B cell (primary cell): ENCODE measurements at regions not wholly inside any gene's neighbourhood (a gene's known extent, or its start where the extent isn't known, plus 50 kb on each side); places are given as distances from the start of the nearest gene placed in this dataset.

ENCODE experiments used
- ATAC-seq: fragments of 200-7000 bp; cut with Tn5 transposase; one replicate; pipeline ENCODE4 v1.10.0; 2021; ENCODE audit warnings: low read depth, mild to moderate bottlenecking, moderate number of reproducible peaks, moderate library complexity
- CTCF ChIA-PET: fragments of 350-600 bp; sonication (Branson Sonifier 250); formaldehyde crosslinking; loops from one replicate; lab custom pipeline; 2021; ENCODE audit warnings: antibody characterized with exemption, inconsistent platforms; lab: Charles Lee
- POLR2A ChIA-PET: fragments of 350-600 bp; sonication (Branson Sonifier 250); formaldehyde crosslinking; loops from one replicate; lab custom pipeline; 2021; ENCODE audit warnings: antibody characterized with exemption; lab: Charles Lee
- DNase-seq: peaks from one replicate; pipeline ENCODE4 v3.0.0; 2013
- H2AFZ ChIP-seq: 2 replicates; pipeline ENCODE4 v1.6.1; 2012; ENCODE audit warnings: mild to moderate bottlenecking, low read depth, low read length; ENCODE audit not compliant: insufficient read depth, poor library complexity, severe bottlenecking
- H3K27ac ChIP-seq, 2 donors: 1 replicate in 1 of 2; 2 replicates in 1 of 2; pipeline ENCODE4 v1.5.1; 2012 to 2013; ENCODE audit warnings: low read length in 2 of 2, mild to moderate bottlenecking in 2 of 2, moderate library complexity in 1 of 2
- H3K27me3 ChIP-seq, 4 experiments: fragments of 200-600 bp in 1 of 4; sonication (generic) in 1 of 4; replicated peaks in 1 of 4; 1 replicate in 2 of 4; 2 replicates in 2 of 4; pipeline versions ENCODE4 v1.6.1 to v1.7.0; 2013 to 2016; ENCODE audit warnings: low read length in 3 of 4, mild to moderate bottlenecking in 2 of 4, mixed read lengths in 1 of 4, moderate library complexity in 1 of 4; ENCODE audit not compliant: insufficient read depth in 4 of 4, control insufficient read depth in 3 of 4; ENCODE audit errors: control extremely low read depth in 1 of 4
- H3K36me3 ChIP-seq, 2 experiments: replicated peaks in 1 of 2; 1 replicate in 1 of 2; 2 replicates in 1 of 2; pipeline versions ENCODE4 v1.6.1 to v1.7.1; 2013; ENCODE audit warnings: low read length in 1 of 2; ENCODE audit not compliant: insufficient read depth in 2 of 2, control insufficient read depth in 1 of 2; ENCODE audit errors: control extremely low read depth in 1 of 2, extremely low read depth in 1 of 2
- H3K4me1 ChIP-seq, 2 donors: fragments of 200-600 bp in 1 of 2; sonication (generic) in 1 of 2; 1 replicate in 1 of 2; 2 replicates in 1 of 2; pipeline versions ENCODE4 v1.5.1 to v1.6.1; 2013 to 2017; ENCODE audit warnings: low read length in 2 of 2; ENCODE audit not compliant: control insufficient read depth in 2 of 2, insufficient read depth in 2 of 2
- H3K4me2 ChIP-seq: replicated peaks from 2 replicates; pipeline ENCODE3; 2012; ENCODE audit warnings: mild to moderate bottlenecking, low read depth, low read length; ENCODE audit not compliant: poor library complexity, severe bottlenecking
- H3K4me3 ChIP-seq, 5 experiments: fragments of 200-600 bp in 1 of 5; sonication (generic) in 1 of 5; 1 replicate in 3 of 5; 2 replicates in 2 of 5; pipeline versions ENCODE4 v1.5.1 to v1.7.0; 2011 to 2016; ENCODE audit warnings: low read length in 4 of 5, mild to moderate bottlenecking in 4 of 5, low read depth in 2 of 5, control low read depth in 1 of 5, moderate library complexity in 1 of 5; ENCODE audit not compliant: insufficient read depth in 1 of 5; ENCODE audit errors: control extremely low read depth in 1 of 5, extremely low read depth in 1 of 5
- H3K79me2 ChIP-seq: fragments of 200-600 bp; sonication (generic); one replicate; pipeline ENCODE4 v1.6.0; 2016; ENCODE audit warnings: low read length; ENCODE audit not compliant: control insufficient read depth, insufficient read depth
- H3K9ac ChIP-seq: fragments of 200-600 bp; sonication (generic); 2 replicates; pipeline ENCODE4 v1.6.1; 2017; ENCODE audit warnings: mild to moderate bottlenecking, low read length, moderate library complexity
- H3K9me3 ChIP-seq, 3 donors: one replicate each; pipeline versions ENCODE4 v1.6.1 to v1.7.1; 2013; ENCODE audit warnings: low read length in 2 of 3; ENCODE audit not compliant: control insufficient read depth in 2 of 3, insufficient read depth in 1 of 3; ENCODE audit errors: control extremely low read depth in 1 of 3
- H4K20me1 ChIP-seq: 2 replicates; pipeline ENCODE4 v1.6.0; 2012; ENCODE audit warnings: mild to moderate bottlenecking, low read length; ENCODE audit not compliant: insufficient read depth, control insufficient read depth, poor library complexity, severe bottlenecking
- H3K27ac Mint-ChIP-seq: one replicate; pipeline ENCODE4 v1.8.0; 2021; ENCODE audit warnings: mixed read lengths
- H3K27me3 Mint-ChIP-seq: one replicate; pipeline ENCODE4 v1.8.0; 2021; ENCODE audit warnings: mixed read lengths
- H3K4me1 Mint-ChIP-seq: one replicate; pipeline ENCODE4 v1.8.0; 2021; ENCODE audit warnings: mixed read lengths
- H3K4me3 Mint-ChIP-seq: one replicate; pipeline ENCODE4 v1.8.0; 2021; ENCODE audit warnings: mixed read lengths
- H3K9me3 Mint-ChIP-seq: one replicate; pipeline ENCODE4 v1.8.0; 2022; ENCODE audit warnings: mixed read lengths; ENCODE audit not compliant: insufficient read depth
- CTCF ChIP-seq: fragments of 200-600 bp; IDR thresholded peaks from one replicate; pipeline ENCODE4 v1.8.0; 2022; ENCODE audit warnings: antibody characterized with exemption, mild to moderate bottlenecking
- EZH2 ChIP-seq: IDR thresholded peaks from 2 replicates; pipeline ENCODE4 v1.6.1; 2012; ENCODE audit warnings: borderline replicate concordance, low read depth, mild to moderate bottlenecking, moderate library complexity, low read length; ENCODE audit not compliant: insufficient read depth, poor library complexity, severe bottlenecking
- WGBS: methylation state at CpG from one replicate; pipeline ENCODE4 v1.1.5; 2013; ENCODE audit warnings: missing lambda C conversion rate; ENCODE audit not compliant: insufficient coverage; 5-methylcytosine and 5-hydroxymethylcytosine counted together
- intact Hi-C: fragments of 100-400 bp; cut with micrococcal nuclease; formaldehyde crosslinking; loops from one replicate; pipeline ENCODE4 v1.10.0; 2022

GRCh38 chr9:116098476-116098875 lies 55.1 kb upstream of the PAPPA start:
- intact Hi-C loops: no loop called here
- Histone ChIP-seq H3K4me1 (no peaks in the 10 kb centered on the region), H3K9me3 (no peaks in the 10 kb centered on the region), H3K4me2 (no peak overlapping the region), H3K27me3 (no peaks in the 10 kb centered on the region), H3K79me2 (no peaks in the 10 kb centered on the region), H3K9ac (no peak overlapping the region), H2AFZ (no peak overlapping the region), H3K27ac (no peak overlapping the region), H3K36me3 (no peaks in the 10 kb centered on the region), H4K20me1 (no peaks in the 10 kb centered on the region), H3K4me3 (no peak overlapping the region)
- DNase-seq (no peak), ATAC-seq (no peak)
- POLR2A ChIA-PET: no interaction called here
- CTCF ChIA-PET: no interaction called here
- no peaks in the 10 kb centered on the region for H3K27me3 Mint-ChIP-seq
- 60% methylated on average over 1 of the region's 5 CpGs for WGBS
- no peak overlapping the region for H3K27ac Mint-ChIP-seq
- no peaks in the 10 kb centered on the region for H3K4me1 Mint-ChIP-seq
- TF ChIP-seq EZH2 (no peak), CTCF (no peak)
- H3K4me3 Mint-ChIP-seq: no peak overlapping the region
- H3K9me3 Mint-ChIP-seq: peaks cover 4% of the 10 kb centered on the region

- H3K27ac Mint-ChIP-seq: no peak overlapping the region
- no peak for TF ChIP-seq CTCF
- no peak for TF ChIP-seq EZH2
- Histone ChIP-seq H3K4me3 (no peak overlapping the region), H3K79me2 (no peaks in the 10 kb centered on the region), H3K27me3 (no peaks in the 10 kb centered on the region), H4K20me1 (no peaks in the 10 kb centered on the region), H2AFZ (no peak overlapping the region), H3K4me2 (no peak overlapping the region), H3K9me3 (no peaks in the 10 kb centered on the region), H3K27ac (no peak overlapping the region), H3K36me3 (no peaks in the 10 kb centered on the region), H3K9ac (no peak overlapping the region), H3K4me1 (no peaks in the 10 kb centered on the region)
- ATAC-seq: no peak
- CTCF ChIA-PET: no interaction called here
- no peaks in the 10 kb centered on the region for H3K4me1 Mint-ChIP-seq
- intact Hi-C loops: no loop called here
- POLR2A ChIA-PET: no interaction called here
- DNase-seq: no peak
- no peaks in the 10 kb centered on the region for H3K27me3 Mint-ChIP-seq
- WGBS: no CpG with 5 or more reads among the region's 1 CpG
- H3K9me3 Mint-ChIP-seq: peaks cover 4% of the 10 kb centered on the region
- H3K4me3 Mint-ChIP-seq: no peak overlapping the region
These were observed 53.8 kb upstream of the PAPPA start for GRCh38 chr9:116099821-116100220.
